Activated T-cell treated with anti-CD3 and anti-CD28 coated beads, Interleukin-2, amount 50 U/mL, for 4 hours (primary cell): ENCODE measurements at regions not wholly inside any gene's neighbourhood (a gene's known extent, or its start where the extent isn't known, plus 50 kb on each side); places are given as distances from the start of the nearest gene placed in this dataset.
A peak's percentile ranks its signal among the peaks of the same experiment; 100 is the strongest.

Experiments used
- ATAC-seq, 2 donors: fragments of 200-7000 bp; cut with Tn5 transposase; one replicate each; pipeline ENCODE4 v1.10.0; 2021
- DNase-seq: peaks from one replicate; pipeline ENCODE4 v3.0.0-alpha.2; 2020
- H3K27me3 Mint-ChIP-seq: one replicate; pipeline ENCODE4 v1.8.0; 2021; ENCODE audit warnings: low read depth, mixed read lengths
- H3K36me3 Mint-ChIP-seq: one replicate; pipeline ENCODE4 v1.8.0; 2022; ENCODE audit warnings: mixed read lengths; ENCODE audit not compliant: insufficient read depth
- H3K4me1 Mint-ChIP-seq: one replicate; pipeline ENCODE4 v1.8.0; 2021; ENCODE audit warnings: low read depth, mixed read lengths
- H3K4me3 Mint-ChIP-seq: one replicate; pipeline ENCODE4 v1.8.0; 2021; ENCODE audit warnings: mild to moderate bottlenecking, moderate library complexity, mixed read lengths
- H3K9me3 Mint-ChIP-seq: one replicate; pipeline ENCODE4 v1.8.0; 2021; ENCODE audit warnings: mixed read lengths

DNA sequence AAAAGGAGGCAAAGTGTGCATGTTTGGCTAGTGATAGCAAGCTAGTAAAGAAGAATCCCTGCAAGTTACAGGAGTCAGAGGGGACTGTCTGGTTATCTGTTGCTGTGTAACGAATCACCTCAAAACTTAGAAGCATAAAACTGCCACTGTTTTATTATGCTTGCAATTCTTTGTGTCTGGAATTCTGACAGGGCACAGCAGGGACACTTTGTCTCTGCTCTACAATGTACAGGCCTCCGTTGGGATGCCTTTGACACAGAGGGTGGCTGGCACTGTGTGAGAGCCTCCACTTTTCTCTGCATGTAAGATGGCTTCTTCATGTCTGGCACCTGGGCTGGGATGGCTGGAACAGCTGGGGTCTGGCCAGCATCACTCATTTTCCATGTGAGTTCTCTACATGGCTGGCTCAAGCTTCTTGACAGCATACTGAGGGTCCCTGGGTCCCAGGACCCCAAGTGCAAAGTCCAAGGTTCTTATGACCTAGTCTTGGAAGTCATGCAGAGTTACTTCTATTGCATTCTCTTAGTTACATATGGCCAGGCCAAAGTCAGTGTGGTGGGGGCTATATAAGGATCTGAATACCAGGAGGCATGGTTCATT lies 276.9 kb downstream of the RPS24 start:
- H3K27me3 Mint-ChIP-seq = peaks cover 2% of the 10 kb centered on the region
- H3K4me3 Mint-ChIP-seq = no peak overlapping the region
- no peaks in the 10 kb centered on the region for H3K9me3 Mint-ChIP-seq
- ATAC-seq = no peak
- no peaks in the 10 kb centered on the region for H3K4me1 Mint-ChIP-seq
- no peaks in the 10 kb centered on the region for H3K36me3 Mint-ChIP-seq
- DNase-seq = no peak

DNA sequence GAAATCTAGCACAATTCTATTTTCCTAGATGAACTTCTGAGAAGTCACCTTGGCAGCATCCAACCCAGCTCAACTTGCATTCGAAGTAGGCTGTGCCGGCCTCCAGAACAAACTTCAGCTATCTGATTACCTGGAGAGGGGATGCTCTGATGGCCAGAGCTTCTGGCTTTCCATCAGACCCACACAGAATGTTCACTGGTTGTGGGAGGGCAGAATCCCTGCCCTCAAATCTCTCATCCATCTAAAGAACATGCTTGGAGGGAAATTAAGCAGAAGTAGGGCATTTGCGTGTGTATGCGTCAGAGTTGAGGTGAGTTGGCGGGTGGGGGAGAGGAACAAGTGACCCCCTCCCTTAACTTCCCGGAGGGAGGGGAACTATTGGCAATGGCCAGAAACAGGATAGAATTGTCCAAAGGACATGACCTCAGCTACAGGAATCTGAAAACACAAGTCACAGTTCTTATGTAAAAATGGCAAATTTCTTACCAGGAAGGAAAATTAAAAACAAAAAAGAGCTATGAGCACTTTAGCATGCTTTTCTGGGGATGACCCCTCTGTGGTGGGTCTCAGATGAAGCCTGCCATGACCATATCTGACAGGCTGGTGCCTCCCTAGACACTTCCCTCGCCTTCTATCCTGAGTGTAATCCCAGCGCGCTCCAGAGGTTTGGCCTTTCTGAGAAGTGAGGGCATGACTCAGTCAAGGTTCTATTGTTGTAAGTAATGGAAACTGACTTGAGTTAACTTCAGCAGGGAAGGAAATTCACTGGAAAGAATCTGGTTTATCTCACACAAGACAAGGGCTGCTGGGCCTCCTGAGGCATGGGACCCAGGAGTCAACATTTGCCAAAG lies 278.8 kb downstream of the RPS24 start:
- Mint-ChIP-seq H3K9me3 (no peaks in the 10 kb centered on the region), H3K4me3 (no peak overlapping the region), H3K4me1 (no peaks in the 10 kb centered on the region), H3K27me3 (peaks cover 2% of the 10 kb centered on the region), H3K36me3 (no peaks in the 10 kb centered on the region)
- ATAC-seq (no peak), DNase-seq (no peak)

DNA sequence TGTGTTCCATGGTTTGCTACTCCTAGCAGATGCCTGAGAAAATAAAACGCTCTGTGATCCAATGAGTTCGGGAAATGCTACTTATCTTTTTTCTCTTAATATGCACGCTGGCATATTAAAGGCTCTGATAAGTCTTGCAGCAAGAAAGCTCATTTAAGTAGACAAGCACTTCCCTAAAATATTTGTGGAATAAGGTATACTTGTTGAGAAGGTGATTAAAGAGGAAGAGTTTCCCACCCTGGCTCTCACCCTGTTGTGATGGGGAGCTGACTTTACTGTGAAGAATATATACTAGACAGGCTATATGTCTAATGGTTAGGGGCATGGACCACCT lies 279.4 kb downstream of the RPS24 start:
- H3K36me3 Mint-ChIP-seq = no peaks in the 10 kb centered on the region
- no peak for ATAC-seq
- no peaks in the 10 kb centered on the region for H3K9me3 Mint-ChIP-seq
- DNase-seq = no peak
- H3K4me3 Mint-ChIP-seq = no peak overlapping the region
- H3K4me1 Mint-ChIP-seq = no peaks in the 10 kb centered on the region
- peaks cover 2% of the 10 kb centered on the region for H3K27me3 Mint-ChIP-seq

DNA sequence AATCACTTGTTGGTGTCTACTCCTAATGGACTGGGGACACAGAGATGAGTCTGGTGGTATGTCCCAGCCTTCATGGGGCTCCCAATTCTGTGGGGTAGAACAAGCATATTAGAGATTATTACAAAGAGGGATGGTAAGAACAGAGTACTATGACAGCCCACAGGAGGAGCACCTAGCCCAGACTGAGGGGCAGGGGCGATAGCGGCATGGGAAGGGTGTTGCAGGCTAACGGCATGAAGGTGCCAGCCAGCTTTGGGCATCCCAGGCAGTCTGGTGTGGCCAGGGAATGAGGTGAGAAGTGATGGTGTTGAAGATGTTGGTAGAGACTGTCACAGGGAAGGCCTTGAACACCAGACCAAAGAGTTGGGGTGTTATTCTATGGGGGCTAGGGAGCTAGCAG lies 280.0 kb downstream of the RPS24 start:
- Mint-ChIP-seq H3K4me1 (no peaks in the 10 kb centered on the region), H3K9me3 (no peaks in the 10 kb centered on the region), H3K36me3 (no peaks in the 10 kb centered on the region), H3K4me3 (no peak overlapping the region), H3K27me3 (peaks cover 2% of the 10 kb centered on the region)
- DNase-seq (no peak), ATAC-seq (no peak)

DNA sequence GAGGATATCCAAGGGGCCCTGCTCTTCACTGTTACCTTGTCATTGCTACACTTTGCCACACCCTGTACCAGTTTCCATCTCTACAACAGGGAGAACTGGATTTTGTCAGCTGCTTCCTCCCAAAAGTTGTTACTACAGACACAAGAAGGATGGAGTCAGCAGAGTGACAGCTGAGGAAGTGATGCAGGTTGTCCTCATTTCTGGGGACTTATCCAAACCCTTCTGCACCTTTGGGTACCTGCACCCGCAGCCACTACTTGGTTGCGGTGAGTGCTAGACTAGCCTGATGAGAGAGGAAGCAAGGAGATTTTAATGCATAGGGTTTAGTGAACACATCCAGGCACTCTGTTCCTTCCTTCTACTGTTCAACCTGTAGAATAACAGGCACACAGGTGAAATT lies 281.0 kb downstream of the RPS24 start:
- H3K4me1 Mint-ChIP-seq = no peaks in the 10 kb centered on the region
- H3K9me3 Mint-ChIP-seq = no peaks in the 10 kb centered on the region
- H3K4me3 Mint-ChIP-seq = no peak overlapping the region
- DNase-seq (no peak), ATAC-seq (no peak)
- peaks cover 2% of the 10 kb centered on the region for H3K27me3 Mint-ChIP-seq
- no peaks in the 10 kb centered on the region for H3K36me3 Mint-ChIP-seq

DNA sequence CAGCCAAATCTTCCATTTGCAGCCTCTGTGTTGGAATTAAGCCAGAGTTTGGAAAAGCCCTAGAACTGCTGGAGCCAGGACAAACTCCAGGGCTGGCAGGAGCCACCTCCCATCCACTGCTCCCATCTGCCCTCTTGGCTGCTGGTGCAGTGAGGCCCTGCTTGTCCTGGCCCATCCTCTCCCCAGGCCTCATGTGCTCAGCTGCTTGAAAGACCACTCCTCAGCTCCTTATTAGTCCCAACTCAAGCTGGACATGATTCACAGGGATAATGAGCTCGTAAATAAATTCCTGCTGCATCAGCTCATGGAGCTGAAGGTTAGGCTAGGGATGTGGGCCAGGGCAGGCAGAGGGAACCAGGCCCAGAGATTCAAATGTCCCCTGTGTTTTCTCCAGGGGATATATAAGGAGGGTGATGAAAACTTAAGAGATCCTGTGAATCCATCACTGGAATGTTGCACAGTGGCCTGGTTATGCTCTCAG lies 282.8 kb downstream of the RPS24 start:
- ATAC-seq (no peak), DNase-seq (no peak)
- H3K36me3 Mint-ChIP-seq = no peaks in the 10 kb centered on the region
- H3K9me3 Mint-ChIP-seq = no peaks in the 10 kb centered on the region
- H3K4me1 Mint-ChIP-seq = peaks cover 9% of the 10 kb centered on the region
- no peak overlapping the region for H3K4me3 Mint-ChIP-seq
- peaks cover 2% of the 10 kb centered on the region for H3K27me3 Mint-ChIP-seq

DNA sequence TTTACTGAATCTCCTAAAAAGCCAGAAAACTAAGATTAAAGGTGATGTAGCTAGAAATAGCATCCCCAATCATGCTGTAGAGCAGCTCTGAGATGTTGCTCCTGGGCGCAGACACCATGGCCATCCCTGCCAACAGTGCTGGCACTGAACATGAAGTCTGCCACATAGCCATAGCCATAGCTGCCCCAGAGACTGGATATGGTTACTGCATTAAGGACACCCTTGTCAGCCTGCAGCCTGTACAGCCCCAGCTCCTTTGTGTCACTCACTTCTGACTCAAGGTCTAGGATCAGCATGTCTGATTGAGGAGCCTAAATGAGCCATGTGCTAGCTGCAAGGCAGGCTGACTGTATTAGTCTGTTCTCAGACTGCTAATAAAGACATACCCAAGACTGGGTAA lies 284.6 kb downstream of the RPS24 start:
- Mint-ChIP-seq H3K9me3 (no peaks in the 10 kb centered on the region), H3K4me3 (no peak overlapping the region), H3K27me3 (no peaks in the 10 kb centered on the region), H3K36me3 (no peaks in the 10 kb centered on the region), H3K4me1 (peaks cover 9% of the 10 kb centered on the region)
- ATAC-seq (no peak), DNase-seq (no peak)

DNA sequence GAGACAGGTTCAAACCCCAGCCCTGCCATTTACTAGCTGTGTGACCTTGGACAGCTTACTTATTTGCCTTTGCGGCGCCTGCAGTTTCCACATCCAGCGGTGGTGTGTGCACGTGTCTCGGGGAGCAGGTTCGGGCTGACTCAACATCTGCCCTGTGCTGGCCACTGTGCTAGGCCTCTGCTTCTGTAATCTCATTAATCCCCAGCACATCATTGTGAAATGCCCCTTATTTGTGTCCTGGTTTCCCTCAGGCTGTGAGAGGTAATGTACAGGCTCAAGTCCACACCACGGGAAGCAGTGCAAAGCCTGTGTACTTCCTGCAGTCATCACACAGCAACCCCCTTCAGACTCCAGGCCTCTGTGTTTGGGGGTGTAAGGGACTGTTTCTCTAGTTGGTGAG lies 285.7 kb downstream of the RPS24 start:
- DNase-seq (no peak), ATAC-seq (no peak)
- Mint-ChIP-seq H3K4me3 (no peak overlapping the region), H3K36me3 (no peaks in the 10 kb centered on the region), H3K4me1 (peaks cover 9% of the 10 kb centered on the region), H3K27me3 (no peaks in the 10 kb centered on the region), H3K9me3 (no peaks in the 10 kb centered on the region)

DNA sequence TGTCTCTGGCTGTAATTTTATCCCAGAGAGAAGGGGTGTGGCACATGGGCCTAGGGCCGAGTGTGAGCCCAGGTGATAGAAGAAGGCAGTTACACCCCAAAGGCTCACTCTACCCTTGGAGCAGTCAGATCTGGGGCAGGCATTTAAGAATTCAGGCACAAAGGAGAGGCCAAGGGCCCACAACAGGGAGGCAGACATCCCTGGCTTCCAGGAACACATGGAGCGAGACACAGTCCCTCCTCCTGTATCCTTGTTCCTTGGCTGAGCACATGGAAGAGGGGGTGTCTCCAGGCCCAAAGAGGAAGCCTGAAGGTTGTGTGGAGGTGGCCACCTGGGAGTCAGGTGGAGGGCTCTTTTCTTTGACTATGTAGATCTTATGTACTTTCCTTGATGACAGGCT lies 286.2 kb downstream of the RPS24 start:
- ATAC-seq = no peak
- Mint-ChIP-seq H3K4me3 (no peak overlapping the region), H3K36me3 (no peaks in the 10 kb centered on the region), H3K4me1 (peaks cover 9% of the 10 kb centered on the region), H3K9me3 (no peaks in the 10 kb centered on the region), H3K27me3 (no peaks in the 10 kb centered on the region)
- DNase-seq = no peak

DNA sequence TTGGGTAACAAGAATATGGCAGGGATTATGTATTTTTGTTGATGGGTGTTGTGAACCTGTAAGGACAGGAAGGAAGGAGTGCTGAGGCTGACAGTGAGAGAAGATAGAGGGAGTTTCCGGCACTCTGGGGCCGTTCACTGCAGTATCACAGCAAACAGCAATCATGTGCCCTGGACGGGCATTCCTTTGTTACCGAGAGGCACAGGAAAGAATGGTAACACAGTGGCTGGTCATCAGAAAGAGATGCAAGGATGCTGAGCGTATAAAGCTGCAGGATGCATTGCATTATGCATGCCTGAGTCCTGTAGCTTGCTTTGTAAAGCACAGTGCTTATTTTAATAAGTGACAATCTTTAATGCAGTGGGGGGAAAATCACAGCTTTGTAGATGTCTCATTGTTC lies 286.8 kb downstream of the RPS24 start:
- Mint-ChIP-seq H3K27me3 (no peaks in the 10 kb centered on the region), H3K4me1 (peaks cover 9% of the 10 kb centered on the region), H3K4me3 (no peak overlapping the region), H3K9me3 (peaks cover 4% of the 10 kb centered on the region), H3K36me3 (no peaks in the 10 kb centered on the region)
- no peak for DNase-seq
- ATAC-seq = peak; percentile 43 to 62

DNA sequence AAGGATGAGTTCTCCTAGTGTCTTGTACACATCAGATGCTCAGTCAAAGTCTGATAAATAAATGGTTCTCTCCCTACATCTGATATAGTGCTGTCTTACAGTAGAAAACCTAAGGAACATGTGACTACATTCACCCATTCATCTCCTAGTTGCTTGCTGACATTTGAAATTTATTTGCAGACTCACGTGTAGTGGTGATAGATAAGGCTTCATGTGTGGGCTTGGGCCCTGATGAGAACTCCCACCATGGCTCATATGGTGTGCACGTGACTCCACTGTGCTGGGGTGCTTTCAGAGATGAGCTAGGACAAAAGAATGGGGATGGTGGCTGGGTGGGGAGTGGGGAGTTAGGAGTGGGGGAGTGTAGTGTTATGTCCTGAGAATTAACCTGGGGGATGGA lies 287.3 kb downstream of the RPS24 start:
- peaks cover 4% of the 10 kb centered on the region for H3K9me3 Mint-ChIP-seq
- peaks cover 9% of the 10 kb centered on the region for H3K4me1 Mint-ChIP-seq
- H3K4me3 Mint-ChIP-seq = no peak overlapping the region
- no peaks in the 10 kb centered on the region for H3K36me3 Mint-ChIP-seq
- peak in 1 of 2 donors; percentile 46 for ATAC-seq
- no peak for DNase-seq
- H3K27me3 Mint-ChIP-seq = no peaks in the 10 kb centered on the region

DNA sequence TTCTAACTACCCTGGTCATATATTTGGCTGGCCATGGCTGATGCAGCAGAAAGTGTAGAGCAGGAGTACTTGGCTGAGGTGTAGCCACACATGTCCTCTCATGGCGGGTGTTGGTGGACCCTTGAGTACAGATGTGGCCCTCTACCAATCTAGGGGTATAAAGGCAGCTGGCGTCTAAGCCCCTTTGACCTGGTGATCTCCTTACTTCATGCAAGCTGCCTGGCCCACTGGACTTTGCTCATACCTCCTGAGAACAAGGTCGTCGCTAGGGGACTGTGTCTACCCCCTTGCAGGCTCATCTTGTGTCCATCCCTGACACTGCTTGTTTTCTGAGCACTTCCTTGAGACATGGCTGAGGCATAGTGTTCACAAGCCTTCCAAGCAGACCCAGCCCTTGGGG lies 287.8 kb downstream of the RPS24 start:
- Mint-ChIP-seq H3K27me3 (no peaks in the 10 kb centered on the region), H3K4me3 (no peak overlapping the region), H3K4me1 (peaks cover 9% of the 10 kb centered on the region), H3K36me3 (no peaks in the 10 kb centered on the region), H3K9me3 (peaks cover 9% of the 10 kb centered on the region)
- no peak for DNase-seq
- no peak for ATAC-seq

DNA sequence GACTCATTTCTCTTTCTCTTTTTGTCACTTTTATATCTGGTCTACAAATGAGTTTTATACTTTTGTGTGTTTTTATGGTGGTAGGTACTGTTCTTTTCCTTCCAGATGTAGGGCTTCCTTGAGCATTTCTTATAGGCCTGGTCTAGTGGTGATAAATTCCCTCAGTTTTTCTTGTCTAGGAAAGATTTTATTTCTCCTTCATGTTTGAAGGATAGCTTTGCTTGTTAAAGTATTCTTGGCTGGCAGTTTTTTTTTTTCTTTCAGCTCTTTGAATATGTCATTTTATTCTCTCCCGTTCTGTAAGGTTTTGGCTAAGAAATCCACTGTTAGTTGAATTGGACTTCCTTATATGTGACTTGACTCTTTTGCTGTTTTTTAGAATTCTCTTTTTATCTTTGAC lies 292.7 kb downstream of the RPS24 start:
- Mint-ChIP-seq H3K36me3 (no peaks in the 10 kb centered on the region), H3K9me3 (peaks cover 19% of the 10 kb centered on the region), H3K27me3 (peaks cover 11% of the 10 kb centered on the region), H3K4me3 (no peak overlapping the region), H3K4me1 (no peaks in the 10 kb centered on the region)
- DNase-seq (no peak), ATAC-seq (no peak)

DNA sequence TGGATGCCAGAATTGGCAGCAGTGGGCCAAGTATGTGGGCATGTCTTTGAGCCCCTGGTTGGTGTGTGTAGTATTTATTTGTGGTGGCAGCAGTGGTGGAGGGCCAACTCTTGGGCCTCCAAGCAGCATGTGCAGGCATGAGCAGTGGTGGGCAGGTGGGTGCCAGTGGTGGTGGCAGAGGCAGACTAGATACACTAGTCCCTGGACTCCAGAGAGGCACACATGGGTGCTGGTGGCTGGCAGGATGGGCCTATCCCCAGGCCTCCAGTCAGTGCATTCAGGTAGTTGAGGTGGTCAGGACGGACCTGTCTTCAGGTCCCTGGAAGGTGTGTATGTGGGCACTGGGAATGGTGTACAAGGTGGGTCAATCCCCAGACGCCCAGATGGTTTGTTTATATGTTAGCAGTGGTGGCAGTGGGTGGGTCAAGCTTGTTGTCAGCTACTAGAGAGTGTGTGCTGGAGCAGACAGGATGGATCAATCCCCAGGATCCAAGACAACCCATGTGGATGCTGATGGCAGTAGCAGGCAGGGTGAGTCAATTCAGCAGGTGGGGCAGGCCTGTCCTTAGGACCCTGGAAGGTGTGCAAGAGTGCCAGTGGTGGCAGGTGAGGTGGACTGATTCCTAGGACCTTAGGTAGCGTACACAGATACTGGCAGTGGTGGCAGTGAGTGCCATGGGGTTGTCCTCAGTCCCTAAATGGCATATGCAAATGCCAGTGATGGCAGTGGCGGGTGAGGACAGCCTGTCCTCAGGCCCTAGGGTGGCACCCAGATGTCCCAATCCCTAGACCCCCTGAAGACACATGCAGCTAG lies 294.3 kb downstream of the RPS24 start:
- no peak for DNase-seq
- no peak overlapping the region for H3K4me3 Mint-ChIP-seq
- ATAC-seq = no peak
- H3K27me3 Mint-ChIP-seq = peaks cover 12% of the 10 kb centered on the region
- peaks cover 19% of the 10 kb centered on the region for H3K9me3 Mint-ChIP-seq
- H3K4me1 Mint-ChIP-seq = no peaks in the 10 kb centered on the region
- no peaks in the 10 kb centered on the region for H3K36me3 Mint-ChIP-seq
